Thyroid gland (tissue), 4 donors: ENCODE measurements at regions not wholly inside any gene's neighbourhood (a gene's known extent, or its start where the extent isn't known, plus 50 kb on each side); places are given as distances from the start of the nearest gene placed in this dataset.

Experiments
- DNase-seq, 2 donors: peaks; one replicate each; pipeline ENCODE4 v3.0.0-alpha.2; 2019
- H3K27ac ChIP-seq, 3 donors: fragments of 200-600 bp; sonication (generic); 1 replicate in 2 of 3; 2 replicates in 1 of 3; pipeline ENCODE4 v1.5.1; 2016 to 2019; ENCODE audit warnings: mild to moderate bottlenecking in 1 of 3, moderate library complexity in 1 of 3
- H3K27me3 ChIP-seq: fragments of 200-600 bp; sonication (generic); one replicate; pipeline ENCODE4 v1.5.1; 2019
- H3K36me3 ChIP-seq, 2 donors: fragments of 200-600 bp; sonication (generic); one replicate each; pipeline ENCODE4 v1.5.1; 2016 to 2019
- H3K4me1 ChIP-seq, 2 donors: fragments of 200-600 bp; sonication (generic); one replicate each; pipeline ENCODE4 v1.5.1; 2017 to 2019
- H3K4me3 ChIP-seq, 3 donors: fragments of 200-600 bp; sonication (generic); replicated peaks in 1 of 3; 1 replicate in 2 of 3; 2 replicates in 1 of 3; pipeline ENCODE4 v1.5.1; 2016; ENCODE audit warnings: mild to moderate bottlenecking in 1 of 3
- H3K9me3 ChIP-seq: fragments of 200-600 bp; sonication (generic); one replicate; pipeline ENCODE4 v1.5.1; 2017
- CTCF ChIP-seq, 6 experiments: fragments of 200-600 bp in 3 of 6; fragments of 450-650 bp in 3 of 6; sonication (generic) in 3 of 6; IDR thresholded peaks; one replicate each; pipeline ENCODE4 v1.5.1; 2016 to 2019; ENCODE audit warnings: antibody characterized with exemption in 6 of 6, mild to moderate bottlenecking in 2 of 6, inconsistent platforms in 1 of 6, moderate library complexity in 1 of 6
- POLR2A ChIP-seq, 2 donors: fragments of 450-650 bp; IDR thresholded peaks; one replicate each; pipeline ENCODE4 v1.6.1; 2017; ENCODE audit warnings: antibody characterized with exemption in 2 of 2, mild to moderate bottlenecking in 2 of 2, moderate library complexity in 1 of 2
- WGBS, 2 donors: methylation state at CpG; one replicate each; pipeline ENCODE4 v1.1.5; 2017; 5-methylcytosine and 5-hydroxymethylcytosine counted together
- intact Hi-C: fragments of 100-400 bp; cut with DNase I; formaldehyde crosslinking; loops from one replicate; pipeline ENCODE4 v1.15.1; 2023

GRCh38 chr4:24637173-24637572 is 52.8 kb upstream of the DHX15 start:
- no peak for DNase-seq
- Histone ChIP-seq H3K27ac (no peak overlapping the region), H3K4me1 (no peaks in the 10 kb centered on the region), H3K9me3 (no peaks in the 10 kb centered on the region), H3K27me3 (no peaks in the 10 kb centered on the region), H3K36me3 (no peaks in the 10 kb centered on the region), H3K4me3 (no peak overlapping the region)
- 94 to 95% methylated on average over 12 to 13 of the region's 13 CpGs for WGBS, 2 donors
- TF ChIP-seq POLR2A (IDR thresholded peaks at IDR 0.05) (no peak), CTCF (IDR thresholded peaks at IDR 0.05) (no peak)
- intact Hi-C loops, result no loop called here

GRCh38 chr4:24638396-24638875 is 54.1 kb upstream of the DHX15 start:
- Histone ChIP-seq H3K4me1 (no peaks in the 10 kb centered on the region), H3K27ac (no peak overlapping the region), H3K27me3 (no peaks in the 10 kb centered on the region), H3K36me3 (no peaks in the 10 kb centered on the region), H3K9me3 (no peaks in the 10 kb centered on the region), H3K4me3 (no peak overlapping the region)
- intact Hi-C loops, result no loop called here
- TF ChIP-seq CTCF (IDR thresholded peaks at IDR 0.05) (no peak), POLR2A (IDR thresholded peaks at IDR 0.05) (no peak)
- WGBS, 2 donors, result 95 to 96% methylated on average over 1 of the region's 1 CpG
- no peak for DNase-seq

GRCh38 chr4:24639714-24640113 is 55.4 kb upstream of the DHX15 start:
- Histone ChIP-seq H3K36me3 (no peaks in the 10 kb centered on the region), H3K4me3 (no peak overlapping the region), H3K27ac (no peak overlapping the region), H3K9me3 (no peaks in the 10 kb centered on the region), H3K4me1 (no peaks in the 10 kb centered on the region), H3K27me3 (no peaks in the 10 kb centered on the region)
- no peak for TF ChIP-seq POLR2A (IDR thresholded peaks at IDR 0.05)
- no peak for TF ChIP-seq CTCF (IDR thresholded peaks at IDR 0.05)
- WGBS, 2 donors, result 87% methylated on average over 5 of the region's 5 CpGs
- DNase-seq, result no peak
- intact Hi-C loops, result no loop called here

GRCh38 chr4:24640366-24640765 is 56.0 kb upstream of the DHX15 start:
- no peak overlapping the region for H3K27ac ChIP-seq

More at GRCh38 chr4:24640366-24640765, 56.0 kb upstream of the DHX15 start:
- Histone ChIP-seq H3K9me3 (no peaks in the 10 kb centered on the region), H3K36me3 (no peaks in the 10 kb centered on the region), H3K4me3 (no peak overlapping the region), H3K4me1 (no peaks in the 10 kb centered on the region), H3K27me3 (no peaks in the 10 kb centered on the region)
- WGBS, 2 donors, result 79 to 80% methylated on average over 7 of the region's 7 CpGs
- no peak for DNase-seq
- TF ChIP-seq CTCF (IDR thresholded peaks at IDR 0.05) (no peak), POLR2A (IDR thresholded peaks at IDR 0.05) (no peak)
- intact Hi-C loops, result no loop called here
